Posterior vena cava (tissue), 2 donors: ENCODE measurements at regions not wholly inside any gene's neighbourhood (a gene's known extent, or its start where the extent isn't known, plus 50 kb on each side); places are given as distances from the start of the nearest gene placed in this dataset.
"Not testable (repeated sequence)": the region's sequence is repeated elsewhere in the genome, so short reads cannot be mapped to it uniquely, and the experiment has no call there.

Experiments used
- DNase-seq: peaks from one replicate; pipeline ENCODE4 v3.0.0-alpha.2; 2020; ENCODE audit warnings: low spot score
- intact Hi-C, 2 donors: fragments of 100-400 bp; cut with DNase I; formaldehyde crosslinking; loops; one replicate each; pipeline versions ENCODE4 v1.14.1 to v1.14.2; 2022 to 2023
- donor health status: DM: yes; HTN: yes; CAD: no.
- donor health status: DM: yes; HTN: yes; CAD: no.

GRCh38 chr16:64295466-64295865, 826.4 kb downstream of the CDH11 start:
- intact Hi-C loops = no loop called here

GRCh38 chr16:64292953-64293352, 828.9 kb downstream of the CDH11 start:
- DNase-seq = no peak
- intact Hi-C loops = no loop called here

More at GRCh38 chr16:64295466-64295865, 826.4 kb downstream of the CDH11 start:
- no peak for DNase-seq

- intact Hi-C loops = no loop called here
- DNase-seq = no peak
Measured at GRCh38 chr16:64292161-64292560, 829.7 kb downstream of the CDH11 start.

- DNase-seq = no peak
- intact Hi-C loops = no loop called here
Measured at GRCh38 chr16:64290461-64290860, 831.4 kb downstream of the CDH11 start.

GRCh38 chr16:64287655-64288528, 834.0 kb downstream of the CDH11 start:
- no peak for DNase-seq
- intact Hi-C loops = no loop called here

- DNase-seq = no peak
- intact Hi-C loops = no loop called here
Measured at GRCh38 chr16:64282181-64282580, 839.7 kb downstream of the CDH11 start.

- intact Hi-C loops = no loop called here
Measured at GRCh38 chr16:64280317-64280716, 841.5 kb downstream of the CDH11 start.

GRCh38 chr16:64278196-64278595, 843.7 kb downstream of the CDH11 start:
- intact Hi-C loops = no loop called here
- no peak for DNase-seq

More at GRCh38 chr16:64280317-64280716, 841.5 kb downstream of the CDH11 start:
- DNase-seq = no peak

- intact Hi-C loops = no loop called here
- DNase-seq = no peak
Measured at GRCh38 chr16:64276646-64277045, 845.2 kb downstream of the CDH11 start.

- no peak for DNase-seq
- intact Hi-C loops = no loop called here
Measured at GRCh38 chr16:64272028-64272427, 849.8 kb downstream of the CDH11 start.

- intact Hi-C loops = no loop called here
- no peak for DNase-seq
Measured at GRCh38 chr16:64269756-64270155, 852.1 kb downstream of the CDH11 start.

GRCh38 chr16:64265756-64266155, 856.1 kb downstream of the CDH11 start:
- no peak for DNase-seq
- intact Hi-C loops = no loop called here

- DNase-seq, intact Hi-C loops: not testable (repeated sequence)
Measured at GRCh38 chr16:64260631-64261401, 861.0 kb downstream of the CDH11 start.

- intact Hi-C loops = no loop called here
- no peak for DNase-seq
Measured at GRCh38 chr16:64254443-64255367, 867.2 kb downstream of the CDH11 start.

- intact Hi-C loops = no loop called here
Measured at GRCh38 chr16:64253525-64253924, 868.3 kb downstream of the CDH11 start.

GRCh38 chr16:64253096-64253495, 868.8 kb downstream of the CDH11 start:
- no peak for DNase-seq
- intact Hi-C loops = no loop called here

More at GRCh38 chr16:64253525-64253924, 868.3 kb downstream of the CDH11 start:
- DNase-seq = no peak

- DNase-seq = no peak
- intact Hi-C loops = no loop called here
Measured at GRCh38 chr16:64251742-64252141, 870.1 kb downstream of the CDH11 start.

GRCh38 chr16:64250866-64251265, 871.0 kb downstream of the CDH11 start:
- DNase-seq = no peak
- intact Hi-C loops = no loop called here

- intact Hi-C loops = no loop called here
- no peak for DNase-seq
Measured at GRCh38 chr16:64242492-64242891, 879.4 kb downstream of the CDH11 start.
